HG02571 (cell line): ENCODE measurements at regions not wholly inside any gene's neighbourhood (a gene's known extent, or its start where the extent isn't known, plus 50 kb on each side); places are given as distances from the start of the nearest gene placed in this dataset.

ENCODE experiments used
- ATAC-seq: cut with Tn5 transposase; IDR thresholded peaks from one replicate; pipeline ENCODE4 v1.9.1; 2021; ENCODE audit warnings: mild to moderate bottlenecking, moderate library complexity; ENCODE audit not compliant: unreplicated experiment

- ATAC-seq: no peak
Observed at GRCh38 chr11:109096266-109096665, 325.7 kb upstream of the C11orf87 start.

- no peak for ATAC-seq
Observed at GRCh38 chr11:109106151-109106906, 315.7 kb upstream of the C11orf87 start.

- ATAC-seq: no peak
Observed at GRCh38 chr11:109109150-109109549, 312.8 kb upstream of the C11orf87 start.

GRCh38 chr11:109109571-109110315 is 312.2 kb upstream of the C11orf87 start:
- ATAC-seq: no peak

- ATAC-seq: no peak
Observed at GRCh38 chr11:109112261-109112660, 309.7 kb upstream of the C11orf87 start.

- ATAC-seq: no peak
Observed at GRCh38 chr11:109112821-109113280, 309.1 kb upstream of the C11orf87 start.

- ATAC-seq: no peak
Observed at GRCh38 chr11:109120341-109120740, 301.6 kb upstream of the C11orf87 start.

GRCh38 chr11:109121173-109121932 is 300.6 kb upstream of the C11orf87 start:
- ATAC-seq: no peak

- ATAC-seq: no peak
Observed at GRCh38 chr11:109123816-109124787, 297.9 kb upstream of the C11orf87 start.

GRCh38 chr11:109130910-109131309 is 291.1 kb upstream of the C11orf87 start:
- ATAC-seq: no peak

GRCh38 chr11:109132539-109132938 is 289.5 kb upstream of the C11orf87 start:
- ATAC-seq: peak; percentile 42

GRCh38 chr11:109133159-109133558 is 288.8 kb upstream of the C11orf87 start:
- ATAC-seq: peak; percentile 59

- ATAC-seq: no peak
Observed at GRCh38 chr11:109135627-109136026, 286.4 kb upstream of the C11orf87 start.

GRCh38 chr11:109138196-109138595 is 283.8 kb upstream of the C11orf87 start:
- no peak for ATAC-seq

GRCh38 chr11:109140426-109140825 is 281.6 kb upstream of the C11orf87 start:
- ATAC-seq: no peak

- ATAC-seq: no peak
Observed at GRCh38 chr11:109140857-109141515, 281.0 kb upstream of the C11orf87 start.

GRCh38 chr11:109145287-109145686 is 276.7 kb upstream of the C11orf87 start:
- ATAC-seq: no peak

- no peak for ATAC-seq
Observed at GRCh38 chr11:109147726-109148125, 274.3 kb upstream of the C11orf87 start.

GRCh38 chr11:109148669-109149068 is 273.3 kb upstream of the C11orf87 start:
- ATAC-seq: no peak

GRCh38 chr11:109150581-109150980 is 271.4 kb upstream of the C11orf87 start:
- no peak for ATAC-seq
